Fibroblast of lung (primary cell): ENCODE measurements at regions not wholly inside any gene's neighbourhood (a gene's known extent, or its start where the extent isn't known, plus 50 kb on each side); places are given as distances from the start of the nearest gene placed in this dataset.

Source experiments
- DNase-seq, 2 donors: peaks; one replicate each; pipeline versions ENCODE4 v3.0.0 to v3.0.0-alpha.2; 2010; ENCODE audit warnings: low read depth in 2 of 2
- H2AFZ ChIP-seq: 2 replicates; pipeline ENCODE4 v1.5.1; 2012; ENCODE audit warnings: low read length, control low read depth, inconsistent platforms
- H3K27ac ChIP-seq: 2 replicates; pipeline ENCODE4 v1.5.1; 2011; ENCODE audit warnings: low read length, control low read depth; ENCODE audit not compliant: insufficient read depth
- H3K27me3 ChIP-seq: 2 replicates; pipeline ENCODE4 v1.5.1; 2011; ENCODE audit warnings: mild to moderate bottlenecking, low read length; ENCODE audit not compliant: control insufficient read depth, insufficient read depth
- H3K36me3 ChIP-seq: 2 replicates; pipeline ENCODE4 v1.5.1; 2011; ENCODE audit warnings: low read length; ENCODE audit not compliant: control insufficient read depth, insufficient read depth
- H3K4me1 ChIP-seq: 2 replicates; pipeline ENCODE4 v1.5.1; 2011; ENCODE audit warnings: low read length; ENCODE audit not compliant: control insufficient read depth, insufficient read depth; ENCODE audit errors: extremely low read depth
- H3K4me2 ChIP-seq: 2 replicates; pipeline ENCODE4 v1.5.1; 2011; ENCODE audit warnings: low read length, control low read depth; ENCODE audit not compliant: insufficient read depth; ENCODE audit errors: extremely low read depth
- H3K4me3 ChIP-seq, 4 experiments: fragments of 200-600 bp in 1 of 4; sonication (generic) in 1 of 4; replicated peaks in 1 of 4; 2 replicates each; pipeline ENCODE4 v1.5.1; 2011 to 2016; ENCODE audit warnings: low read length in 4 of 4, low read depth in 3 of 4, mild to moderate bottlenecking in 3 of 4, control low read depth in 2 of 4, inconsistent platforms in 1 of 4, mixed read lengths in 1 of 4; ENCODE audit not compliant: insufficient read depth in 1 of 4; ENCODE audit errors: control extremely low read depth in 1 of 4
- H3K79me2 ChIP-seq: 2 replicates; pipeline ENCODE4 v1.5.1; 2012; ENCODE audit warnings: mild to moderate bottlenecking, low read length, inconsistent platforms; ENCODE audit not compliant: control insufficient read depth, insufficient read depth
- H3K9ac ChIP-seq: 2 replicates; pipeline ENCODE4 v1.5.1; 2011; ENCODE audit warnings: mild to moderate bottlenecking, low read length, control low read depth; ENCODE audit not compliant: insufficient read depth
- H3K9me3 ChIP-seq: 2 replicates; pipeline ENCODE4 v1.5.1; 2012; ENCODE audit warnings: low read depth, low read length; ENCODE audit not compliant: control insufficient read depth, insufficient read depth
- H4K20me1 ChIP-seq: 2 replicates; pipeline ENCODE4 v1.5.1; 2011; ENCODE audit warnings: low read length; ENCODE audit not compliant: control insufficient read depth, insufficient read depth; ENCODE audit errors: extremely low read depth
- CTCF ChIP-seq, 2 donors: IDR thresholded peaks in 1 of 2; conservative IDR thresholded peaks in 1 of 2; 1 replicate in 1 of 2; 2 replicates in 1 of 2; pipeline ENCODE4 v1.5.1; 2011 to 2012; ENCODE audit warnings: low read length in 2 of 2, control low read depth in 1 of 2, inconsistent platforms in 1 of 2, low read depth in 1 of 2, mild to moderate bottlenecking in 1 of 2
- EZH2 ChIP-seq: IDR thresholded peaks from 2 replicates; pipeline ENCODE4 v1.5.1; 2012; ENCODE audit warnings: low read length, control low read depth, mild to moderate bottlenecking; ENCODE audit errors: missing control alignments

- no peaks in the 10 kb centered on the region for H4K20me1 ChIP-seq
- no peaks in the 10 kb centered on the region for H3K4me1 ChIP-seq
- H3K36me3 ChIP-seq, result no peaks in the 10 kb centered on the region
- no peak overlapping the region for H3K27ac ChIP-seq
- no peaks in the 10 kb centered on the region for H3K9me3 ChIP-seq
- no peak overlapping the region for H3K4me3 ChIP-seq
- no peak overlapping the region for H3K9ac ChIP-seq
- no peak overlapping the region for H2AFZ ChIP-seq
- H3K4me2 ChIP-seq, result no peak overlapping the region
- no peak for DNase-seq
- H3K79me2 ChIP-seq, result no peaks in the 10 kb centered on the region
- no peaks in the 10 kb centered on the region for H3K27me3 ChIP-seq
- TF ChIP-seq EZH2 (no peak), CTCF (conservative IDR thresholded peaks at IDR 0.05 in 1 of 2, IDR thresholded peaks at IDR 0.05 in 1 of 2; ENCODE audit: low read depth in 1 of 2, low read length in 2 of 2) (no peak)
Measured at GRCh38 chr9:106092083-106092482, 397.7 kb downstream of the TMEM38B start.

GRCh38 chr9:106102821-106103220 lies 408.5 kb downstream of the TMEM38B start:
- H3K4me3 ChIP-seq, result no peak overlapping the region
- H2AFZ ChIP-seq, result no peak overlapping the region
- H3K27me3 ChIP-seq, result no peaks in the 10 kb centered on the region
- no peak overlapping the region for H3K4me2 ChIP-seq
- no peak for DNase-seq
- no peaks in the 10 kb centered on the region for H3K4me1 ChIP-seq
- no peaks in the 10 kb centered on the region for H3K79me2 ChIP-seq
- H3K36me3 ChIP-seq, result no peaks in the 10 kb centered on the region
- no peaks in the 10 kb centered on the region for H4K20me1 ChIP-seq
- no peak for TF ChIP-seq EZH2
- no peak for TF ChIP-seq CTCF (conservative IDR thresholded peaks at IDR 0.05 in 1 of 2, IDR thresholded peaks at IDR 0.05 in 1 of 2; ENCODE audit: low read depth in 1 of 2, low read length in 2 of 2)
- no peak overlapping the region for H3K27ac ChIP-seq
- no peak overlapping the region for H3K9ac ChIP-seq
- no peaks in the 10 kb centered on the region for H3K9me3 ChIP-seq

- H2AFZ ChIP-seq, result no peak overlapping the region
- DNase-seq, result no peak
- no peak overlapping the region for H3K4me2 ChIP-seq
- H3K36me3 ChIP-seq, result no peaks in the 10 kb centered on the region
- H3K27me3 ChIP-seq, result no peaks in the 10 kb centered on the region
- H3K79me2 ChIP-seq, result no peaks in the 10 kb centered on the region
- H3K9me3 ChIP-seq, result no peaks in the 10 kb centered on the region
- H3K9ac ChIP-seq, result no peak overlapping the region
- H4K20me1 ChIP-seq, result no peaks in the 10 kb centered on the region
- H3K4me1 ChIP-seq, result no peaks in the 10 kb centered on the region
- no peak for TF ChIP-seq CTCF (conservative IDR thresholded peaks at IDR 0.05 in 1 of 2, IDR thresholded peaks at IDR 0.05 in 1 of 2; ENCODE audit: low read depth in 1 of 2, low read length in 2 of 2)
- TF ChIP-seq EZH2, result no peak
- H3K4me3 ChIP-seq, result no peak overlapping the region
- H3K27ac ChIP-seq, result no peak overlapping the region
Measured at GRCh38 chr9:106104887-106105286, 410.5 kb downstream of the TMEM38B start.
